ENCODE measurements at regions not wholly inside any gene's neighbourhood (a gene's known extent, or its start where the extent isn't known, plus 50 kb on each side); places are given as distances from the start of the nearest gene placed in this dataset.

DNA sequence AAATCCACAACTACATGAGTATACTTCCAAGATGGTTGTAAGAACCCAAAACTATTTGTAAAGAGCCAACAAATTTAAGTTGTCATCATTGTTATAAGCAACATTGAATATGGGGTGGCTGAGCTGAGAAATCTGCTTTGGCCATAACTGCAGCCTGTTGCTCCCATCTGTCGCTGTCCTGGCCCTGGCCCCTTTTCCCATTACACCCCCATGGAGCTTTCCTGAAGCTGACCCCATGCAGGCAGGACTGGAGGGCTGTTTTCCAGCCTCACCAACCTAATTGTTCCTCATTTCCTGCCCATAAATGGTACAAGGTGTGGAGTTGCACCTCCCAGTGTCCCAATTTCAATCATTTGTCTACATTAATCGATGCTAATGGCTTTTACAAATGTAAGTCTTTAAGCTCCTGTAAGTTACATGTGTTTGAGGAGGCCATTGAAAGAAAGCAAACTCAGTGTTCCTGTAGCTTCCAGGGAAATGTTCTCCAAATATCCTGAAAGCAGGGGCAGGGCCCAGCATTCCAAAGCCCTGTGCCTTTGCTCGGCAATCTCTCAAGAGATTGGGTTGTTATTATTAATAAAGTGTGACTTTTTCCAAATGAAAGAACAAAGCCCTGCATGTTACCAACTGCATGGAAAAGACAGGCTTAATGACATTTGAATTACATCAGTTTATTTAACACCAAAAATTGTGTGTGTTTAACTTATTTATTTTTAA, 545.9 kb downstream of the PLPP3 start:
- TF ChIP-seq, protein P1, sequence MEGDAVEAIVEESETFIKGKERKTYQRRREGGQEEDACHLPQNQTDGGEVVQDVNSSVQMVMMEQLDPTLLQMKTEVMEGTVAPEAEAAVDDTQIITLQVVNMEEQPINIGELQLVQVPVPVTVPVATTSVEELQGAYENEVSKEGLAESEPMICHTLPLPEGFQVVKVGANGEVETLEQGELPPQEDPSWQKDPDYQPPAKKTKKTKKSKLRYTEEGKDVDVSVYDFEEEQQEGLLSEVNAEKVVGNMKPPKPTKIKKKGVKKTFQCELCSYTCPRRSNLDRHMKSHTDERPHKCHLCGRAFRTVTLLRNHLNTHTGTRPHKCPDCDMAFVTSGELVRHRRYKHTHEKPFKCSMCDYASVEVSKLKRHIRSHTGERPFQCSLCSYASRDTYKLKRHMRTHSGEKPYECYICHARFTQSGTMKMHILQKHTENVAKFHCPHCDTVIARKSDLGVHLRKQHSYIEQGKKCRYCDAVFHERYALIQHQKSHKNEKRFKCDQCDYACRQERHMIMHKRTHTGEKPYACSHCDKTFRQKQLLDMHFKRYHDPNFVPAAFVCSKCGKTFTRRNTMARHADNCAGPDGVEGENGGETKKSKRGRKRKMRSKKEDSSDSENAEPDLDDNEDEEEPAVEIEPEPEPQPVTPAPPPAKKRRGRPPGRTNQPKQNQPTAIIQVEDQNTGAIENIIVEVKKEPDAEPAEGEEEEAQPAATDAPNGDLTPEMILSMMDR (IDR thresholded peaks at IDR 0.05; ENCODE audit: borderline replicate concordance, control extremely low read depth, extremely low read depth, insufficient read depth, missing control alignments) = no peak
- in situ Hi-C loops (cut with MboI; ENCODE audit: low sequenced_read_pairs, unreplicated experiment) = no loop called here
- DNase-seq (ENCODE audit: low spot score) = no peak

- in situ Hi-C loops (cut with MboI; ENCODE audit: low sequenced_read_pairs, unreplicated experiment) = no loop called here
- TF ChIP-seq, protein P1 (IDR thresholded peaks at IDR 0.05; ENCODE audit: borderline replicate concordance, control extremely low read depth, extremely low read depth, insufficient read depth, missing control alignments) = no peak
- DNase-seq (ENCODE audit: low spot score) = no peak
These were observed 547.2 kb downstream of the PLPP3 start for GRCh38 chr1:56032096-56032676.

DNA sequence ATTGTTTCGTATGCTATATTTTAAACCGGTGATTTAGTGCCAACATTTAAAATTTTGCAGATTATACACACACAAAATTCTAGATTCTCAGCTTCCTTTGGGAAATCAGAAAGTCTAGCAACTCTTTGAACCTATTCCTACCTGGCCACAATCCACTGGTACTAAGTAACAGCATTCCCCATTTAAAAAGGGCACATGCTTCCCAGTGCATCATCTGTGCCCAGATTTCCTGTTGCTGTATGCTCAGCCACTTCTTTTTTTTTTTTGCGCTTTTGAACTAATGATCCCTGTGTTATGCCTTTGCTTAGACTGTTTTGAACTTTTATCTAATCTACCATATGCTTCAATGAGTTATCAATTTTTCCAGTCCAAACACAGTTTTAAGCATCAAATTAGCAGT, 548.4 kb downstream of the PLPP3 start:
- in situ Hi-C loops (cut with MboI; ENCODE audit: low sequenced_read_pairs, unreplicated experiment) = no loop called here

DNA sequence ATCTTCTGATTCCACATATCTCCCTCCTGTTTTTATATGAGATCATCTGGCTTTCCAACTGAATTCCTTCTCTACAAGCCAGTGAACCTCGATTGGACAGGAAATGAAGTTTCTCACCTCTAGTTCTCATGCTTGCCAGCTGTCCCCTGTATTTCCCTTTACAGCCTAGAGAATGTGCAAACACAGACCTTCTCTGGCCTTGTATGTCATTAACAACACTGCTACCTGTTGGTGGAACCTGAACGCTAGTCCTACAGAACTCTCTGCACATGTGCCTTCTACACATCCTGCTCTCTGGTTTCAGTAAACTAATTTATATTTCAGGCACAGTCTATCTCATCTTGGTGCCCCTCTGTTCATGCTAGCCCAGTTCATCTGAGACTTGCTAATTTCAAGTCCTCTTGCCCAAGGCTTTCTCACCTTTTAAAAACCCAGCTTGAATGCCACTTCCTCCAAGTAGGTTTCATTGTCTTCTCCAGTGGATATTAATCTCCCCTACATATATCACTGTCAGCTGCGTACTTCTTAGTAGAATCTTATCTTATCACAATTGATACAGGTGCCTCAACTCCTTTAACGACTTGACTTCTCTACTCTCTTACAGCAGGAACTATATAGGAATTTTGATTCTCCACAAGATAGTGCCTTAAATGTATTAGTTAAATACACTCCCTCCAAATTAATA, 549.9 kb downstream of the PLPP3 start:
- no peak for DNase-seq (ENCODE audit: low spot score)

More for the DNA sequence above, 548.4 kb downstream of the PLPP3 start:
- TF ChIP-seq, protein P1 (IDR thresholded peaks at IDR 0.05; ENCODE audit: borderline replicate concordance, control extremely low read depth, extremely low read depth, insufficient read depth, missing control alignments) = no peak
- no peak for DNase-seq (ENCODE audit: low spot score)

DNA sequence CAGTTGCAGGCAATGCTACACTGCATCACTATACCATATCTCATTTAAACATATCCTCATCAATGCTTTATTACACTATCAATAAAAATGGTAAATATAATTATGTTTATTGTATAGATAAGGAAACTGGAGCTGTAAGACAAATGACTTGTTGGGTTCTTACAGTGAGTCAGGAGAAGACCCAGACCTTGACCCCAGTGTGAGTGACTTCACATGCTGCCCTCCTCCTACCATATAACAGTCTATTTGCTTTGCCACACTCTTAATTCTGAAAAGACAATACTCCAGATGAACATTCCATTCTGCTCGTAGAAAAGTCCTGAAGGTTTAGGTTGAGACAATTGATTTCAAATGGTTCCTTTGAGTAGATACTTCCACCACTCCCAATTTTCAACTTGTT, 550.5 kb downstream of the PLPP3 start:
- no peak for DNase-seq (ENCODE audit: low spot score)
- in situ Hi-C loops (cut with MboI; ENCODE audit: low sequenced_read_pairs, unreplicated experiment) = no loop called here
- TF ChIP-seq, protein P1 (IDR thresholded peaks at IDR 0.05; ENCODE audit: borderline replicate concordance, control extremely low read depth, extremely low read depth, insufficient read depth, missing control alignments) = no peak

More for the DNA sequence above, 549.9 kb downstream of the PLPP3 start:
- in situ Hi-C loops (cut with MboI; ENCODE audit: low sequenced_read_pairs, unreplicated experiment) = no loop called here
- TF ChIP-seq, protein P1 (IDR thresholded peaks at IDR 0.05; ENCODE audit: borderline replicate concordance, control extremely low read depth, extremely low read depth, insufficient read depth, missing control alignments) = no peak

GRCh38 chr1:56028244-56028643, 551.1 kb downstream of the PLPP3 start:
- in situ Hi-C loops (cut with MboI; ENCODE audit: low sequenced_read_pairs, unreplicated experiment) = no loop called here

More at GRCh38 chr1:56028244-56028643, 551.1 kb downstream of the PLPP3 start:
- DNase-seq (ENCODE audit: low spot score) = peak; percentile 8
- TF ChIP-seq, protein P1 (IDR thresholded peaks at IDR 0.05; ENCODE audit: borderline replicate concordance, control extremely low read depth, extremely low read depth, insufficient read depth, missing control alignments) = no peak

Measured in GM13976 (cell line).